Endodermal cell (in vitro differentiated cells): ENCODE measurements at regions not wholly inside any gene's neighbourhood (a gene's known extent, or its start where the extent isn't known, plus 50 kb on each side); places are given as distances from the start of the nearest gene placed in this dataset.

Experiments used
- DNase-seq: peaks from one replicate; pipeline ENCODE4 v3.0.0-alpha.2; 2017
- H3K27ac ChIP-seq: 2 replicates; pipeline ENCODE4 v1.5.1; 2013; ENCODE audit warnings: mild to moderate bottlenecking, low read depth, low read length, moderate library complexity
- H3K27me3 ChIP-seq: 2 replicates; pipeline ENCODE4 v1.6.1; 2013; ENCODE audit warnings: mild to moderate bottlenecking, low read length, moderate library complexity; ENCODE audit not compliant: insufficient read depth, control insufficient read depth, poor library complexity, severe bottlenecking
- H3K36me3 ChIP-seq: 2 replicates; pipeline ENCODE4 v1.7.0; 2013; ENCODE audit warnings: mild to moderate bottlenecking, low read length, moderate library complexity; ENCODE audit not compliant: control insufficient read depth, insufficient read depth
- H3K4me1 ChIP-seq: one replicate; pipeline ENCODE4 v1.7.0; 2013; ENCODE audit warnings: low read length; ENCODE audit not compliant: control insufficient read depth, insufficient read depth
- H3K4me3 ChIP-seq: 2 replicates; pipeline ENCODE4 v1.5.1; 2013; ENCODE audit warnings: mild to moderate bottlenecking, low read length, moderate library complexity
- H3K9ac ChIP-seq: 2 replicates; pipeline ENCODE4 v1.6.1; 2013; ENCODE audit warnings: mild to moderate bottlenecking, low read length, moderate library complexity; ENCODE audit not compliant: poor library complexity, severe bottlenecking; ENCODE audit errors: extremely low read depth
- H3K9me3 ChIP-seq: 2 replicates; pipeline ENCODE4 v1.6.1; 2013; ENCODE audit warnings: mild to moderate bottlenecking, low read length, moderate library complexity; ENCODE audit not compliant: control insufficient read depth
- H3K27ac Mint-ChIP-seq: 2 replicates; pipeline ENCODE4 v1.8.0; 2020; ENCODE audit warnings: mixed read lengths
- H3K27me3 Mint-ChIP-seq: 2 replicates; pipeline ENCODE4 v1.8.0; 2021; ENCODE audit warnings: mild to moderate bottlenecking, mixed read lengths; ENCODE audit not compliant: insufficient read depth
- H3K36me3 Mint-ChIP-seq: 2 replicates; pipeline ENCODE4 v1.8.0; 2020; ENCODE audit warnings: low read depth, mixed read lengths
- H3K4me1 Mint-ChIP-seq: 2 replicates; pipeline ENCODE4 v1.8.0; 2020; ENCODE audit warnings: mixed read lengths
- H3K4me3 Mint-ChIP-seq: 2 replicates; pipeline ENCODE4 v1.8.0; 2020; ENCODE audit warnings: mild to moderate bottlenecking, moderate library complexity, mixed read lengths
- H3K9me3 Mint-ChIP-seq: 2 replicates; pipeline ENCODE4 v1.8.0; 2020; ENCODE audit warnings: mild to moderate bottlenecking, mixed read lengths
- CTCF ChIP-seq: fragments of 200-600 bp; sonication (generic); conservative IDR thresholded peaks from 2 replicates; pipeline ENCODE4 v1.5.0; 2021; ENCODE audit warnings: antibody characterized with exemption, mild to moderate bottlenecking
- WGBS, 2 experiments: methylation state at CpG; one replicate each; pipeline versions ENCODE4 v1.1.5 to v1.1.7; 2013; ENCODE audit warnings: missing lambda C conversion rate in 2 of 2, mixed read lengths in 1 of 2; ENCODE audit not compliant: insufficient coverage in 1 of 2, insufficient read length in 1 of 2; 5-methylcytosine and 5-hydroxymethylcytosine counted together

- Histone ChIP-seq H3K9me3 (peaks cover 6% of the 10 kb centered on the region), H3K9ac (no peak overlapping the region), H3K27ac (no peak overlapping the region), H3K4me3 (no peak overlapping the region), H3K27me3 (no peaks in the 10 kb centered on the region), H3K4me1 (no peaks in the 10 kb centered on the region), H3K36me3 (no peaks in the 10 kb centered on the region)
- Mint-ChIP-seq H3K36me3 (no peaks in the 10 kb centered on the region), H3K9me3 (no peaks in the 10 kb centered on the region), H3K4me3 (no peak overlapping the region), H3K27me3 (no peaks in the 10 kb centered on the region), H3K27ac (no peak overlapping the region), H3K4me1 (no peaks in the 10 kb centered on the region)
- WGBS, 2 experiments, result 64% methylated on average over 3 of the region's 4 CpGs; no CpG with 5 or more reads in 1 of the 2 experiments
- no peak for TF ChIP-seq CTCF
- no peak for DNase-seq
Measured at GRCh38 chr21:14763695-14764064, 217.6 kb upstream of the SAMSN1 start.

GRCh38 chr21:14762734-14763694 lies 216.9 kb upstream of the SAMSN1 start:
- Mint-ChIP-seq H3K36me3 (no peaks in the 10 kb centered on the region), H3K4me3 (no peak overlapping the region), H3K9me3 (no peaks in the 10 kb centered on the region), H3K27ac (no peak overlapping the region), H3K27me3 (no peaks in the 10 kb centered on the region), H3K4me1 (no peaks in the 10 kb centered on the region)
- 75 to 77% methylated on average over 4 of the region's 4 CpGs for WGBS, 2 experiments
- Histone ChIP-seq H3K27me3 (no peaks in the 10 kb centered on the region), H3K9ac (no peak overlapping the region), H3K36me3 (no peaks in the 10 kb centered on the region), H3K27ac (no peak overlapping the region), H3K4me3 (no peak overlapping the region), H3K4me1 (no peaks in the 10 kb centered on the region), H3K9me3 (peaks cover 6% of the 10 kb centered on the region)
- DNase-seq, result no peak
- TF ChIP-seq CTCF, result no peak

- no peak for TF ChIP-seq CTCF
- Histone ChIP-seq H3K36me3 (no peaks in the 10 kb centered on the region), H3K4me1 (no peaks in the 10 kb centered on the region), H3K27me3 (no peaks in the 10 kb centered on the region), H3K9me3 (peaks cover 6% of the 10 kb centered on the region), H3K27ac (no peak overlapping the region), H3K9ac (no peak overlapping the region), H3K4me3 (no peak overlapping the region)
- no peaks in the 10 kb centered on the region for H3K9me3 Mint-ChIP-seq
- DNase-seq, result no peak
- no peak overlapping the region for H3K27ac Mint-ChIP-seq
- no peaks in the 10 kb centered on the region for H3K36me3 Mint-ChIP-seq
- no peak overlapping the region for H3K4me3 Mint-ChIP-seq
- H3K27me3 Mint-ChIP-seq, result no peaks in the 10 kb centered on the region
- H3K4me1 Mint-ChIP-seq, result no peaks in the 10 kb centered on the region
- 100% methylated on average over 1 of the region's 1 CpG; no CpG with 5 or more reads in 1 of the 2 experiments for WGBS, 2 experiments
Measured at GRCh38 chr21:14762327-14762726, 216.2 kb upstream of the SAMSN1 start.
